Left ventricle myocardium inferior (tissue), 1 donor: ENCODE measurements at regions not wholly inside any gene's neighbourhood (a gene's known extent, or its start where the extent isn't known, plus 50 kb on each side); places are given as distances from the start of the nearest gene placed in this dataset.

ENCODE experiments used
- DNase-seq: peaks from one replicate; pipeline ENCODE4 v3.0.0-alpha.2; 2020
- H3K27ac ChIP-seq: fragments of 200-600 bp; replicated peaks from 2 replicates; pipeline ENCODE4 v1.8.0; 2021
- H3K27me3 ChIP-seq: fragments of 200-600 bp; 2 replicates; pipeline ENCODE4 v1.8.0; 2021; ENCODE audit warnings: low read depth
- H3K36me3 ChIP-seq: fragments of 200-600 bp; 2 replicates; pipeline ENCODE4 v1.8.0; 2021
- H3K4me1 ChIP-seq: fragments of 200-600 bp; 2 replicates; pipeline ENCODE4 v1.8.0; 2021
- H3K4me3 ChIP-seq: fragments of 200-600 bp; 2 replicates; pipeline ENCODE4 v1.8.0; 2021; ENCODE audit warnings: mild to moderate bottlenecking, moderate library complexity
- H3K9me3 ChIP-seq: fragments of 200-600 bp; replicated peaks from 2 replicates; pipeline ENCODE4 v1.8.0; 2021
- intact Hi-C: fragments of 100-400 bp; cut with micrococcal nuclease; formaldehyde crosslinking; loops from one replicate; pipeline ENCODE4 v1.11.0; 2022
- TF ChIP-seq, protein P1 (sequence below): fragments of 200-600 bp; IDR thresholded peaks from 2 replicates; pipeline ENCODE4 v1.8.0; 2021; ENCODE audit warnings: antibody characterized with exemption, mild to moderate bottlenecking, borderline replicate concordance
- donor health status: DM: no; HTN: yes; CAD: no; lungs with severe emphysema.

DNA sequence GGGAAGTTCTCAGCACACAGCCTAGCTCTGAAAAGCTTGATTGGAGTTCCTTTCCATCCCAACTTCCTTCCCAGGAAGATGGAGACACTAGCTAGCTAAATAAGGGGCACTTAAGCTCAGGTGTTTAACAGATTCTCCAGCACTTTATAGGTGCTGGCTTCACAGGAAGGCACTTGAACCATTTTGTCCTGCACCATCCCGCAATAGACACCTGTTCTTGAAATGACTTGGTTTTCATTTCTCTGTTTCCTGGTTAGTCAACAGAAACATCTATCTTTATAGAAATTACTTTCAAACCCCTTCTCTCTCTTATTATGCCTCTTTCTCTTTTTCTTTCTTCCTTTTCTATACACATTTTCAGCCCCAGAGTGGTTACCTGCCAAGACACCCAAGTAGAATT, 409.9 kb upstream of the ZFHX3 start:
- DNase-seq, result no peak
- intact Hi-C loops, result no loop called here
- peaks cover 4% of the 10 kb centered on the region for H3K27me3 ChIP-seq

DNA sequence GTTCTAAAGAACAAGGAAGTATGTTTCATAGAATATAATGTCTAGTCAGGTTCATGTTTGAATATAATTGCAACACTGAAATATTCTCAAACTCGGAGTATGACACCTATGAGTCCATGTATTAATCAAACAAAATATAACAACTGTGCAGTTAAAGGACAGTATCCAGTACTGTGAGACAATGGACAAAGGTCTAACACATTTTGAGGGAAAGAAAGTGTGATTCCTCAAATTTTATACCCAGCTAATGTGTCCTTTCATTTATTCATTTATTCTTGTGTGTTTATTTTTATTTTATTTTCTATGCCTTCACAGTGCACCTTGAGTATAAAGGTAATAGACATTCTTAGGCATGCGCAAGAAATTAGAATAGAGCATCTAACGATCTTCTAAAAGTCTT, 401.0 kb upstream of the ZFHX3 start:
- Histone ChIP-seq H3K27me3 (peaks cover 1% of the 10 kb centered on the region), H3K27ac (no peak overlapping the region), H3K4me3 (no peak overlapping the region), H3K36me3 (no peaks in the 10 kb centered on the region), H3K9me3 (peaks cover 58% of the 10 kb centered on the region), H3K4me1 (no peaks in the 10 kb centered on the region)
- TF ChIP-seq, protein P1, sequence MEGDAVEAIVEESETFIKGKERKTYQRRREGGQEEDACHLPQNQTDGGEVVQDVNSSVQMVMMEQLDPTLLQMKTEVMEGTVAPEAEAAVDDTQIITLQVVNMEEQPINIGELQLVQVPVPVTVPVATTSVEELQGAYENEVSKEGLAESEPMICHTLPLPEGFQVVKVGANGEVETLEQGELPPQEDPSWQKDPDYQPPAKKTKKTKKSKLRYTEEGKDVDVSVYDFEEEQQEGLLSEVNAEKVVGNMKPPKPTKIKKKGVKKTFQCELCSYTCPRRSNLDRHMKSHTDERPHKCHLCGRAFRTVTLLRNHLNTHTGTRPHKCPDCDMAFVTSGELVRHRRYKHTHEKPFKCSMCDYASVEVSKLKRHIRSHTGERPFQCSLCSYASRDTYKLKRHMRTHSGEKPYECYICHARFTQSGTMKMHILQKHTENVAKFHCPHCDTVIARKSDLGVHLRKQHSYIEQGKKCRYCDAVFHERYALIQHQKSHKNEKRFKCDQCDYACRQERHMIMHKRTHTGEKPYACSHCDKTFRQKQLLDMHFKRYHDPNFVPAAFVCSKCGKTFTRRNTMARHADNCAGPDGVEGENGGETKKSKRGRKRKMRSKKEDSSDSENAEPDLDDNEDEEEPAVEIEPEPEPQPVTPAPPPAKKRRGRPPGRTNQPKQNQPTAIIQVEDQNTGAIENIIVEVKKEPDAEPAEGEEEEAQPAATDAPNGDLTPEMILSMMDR, result no peak
- intact Hi-C loops, result no loop called here
- DNase-seq, result no peak

More for the DNA sequence above, 409.9 kb upstream of the ZFHX3 start:
- Histone ChIP-seq H3K9me3 (peaks cover 25% of the 10 kb centered on the region), H3K27ac (no peak overlapping the region), H3K4me3 (no peak overlapping the region), H3K36me3 (no peaks in the 10 kb centered on the region), H3K4me1 (no peaks in the 10 kb centered on the region)
- TF ChIP-seq, protein P1, result no peak

DNA sequence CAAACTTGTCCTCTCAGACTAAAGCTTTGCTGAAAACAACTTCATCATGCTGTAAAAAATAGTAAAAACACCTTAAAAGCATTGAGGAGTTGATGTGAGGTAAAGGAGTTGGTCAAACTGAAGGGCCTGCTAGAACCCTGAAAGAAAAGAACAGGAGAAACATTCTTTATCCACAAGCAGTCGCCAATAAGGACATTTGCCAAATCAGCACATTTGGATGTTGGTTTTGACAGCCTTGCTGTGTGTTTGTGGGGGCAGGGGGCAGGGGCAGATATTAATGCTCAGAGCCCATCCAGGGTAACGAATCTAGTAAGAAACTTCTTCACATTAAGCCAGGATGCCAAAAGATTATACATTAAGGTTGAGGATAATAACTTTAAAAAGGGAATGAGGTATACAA, 399.9 kb upstream of the ZFHX3 start:
- no peak for DNase-seq
- intact Hi-C loops, result no loop called here
- no peak overlapping the region for H3K4me3 ChIP-seq
- no peaks in the 10 kb centered on the region for H3K36me3 ChIP-seq
- TF ChIP-seq, protein P1, result no peak
- no peak overlapping the region for H3K27ac ChIP-seq
- H3K4me1 ChIP-seq, result no peaks in the 10 kb centered on the region
- peaks cover 58% of the 10 kb centered on the region for H3K9me3 ChIP-seq
- H3K27me3 ChIP-seq, result no peaks in the 10 kb centered on the region

DNA sequence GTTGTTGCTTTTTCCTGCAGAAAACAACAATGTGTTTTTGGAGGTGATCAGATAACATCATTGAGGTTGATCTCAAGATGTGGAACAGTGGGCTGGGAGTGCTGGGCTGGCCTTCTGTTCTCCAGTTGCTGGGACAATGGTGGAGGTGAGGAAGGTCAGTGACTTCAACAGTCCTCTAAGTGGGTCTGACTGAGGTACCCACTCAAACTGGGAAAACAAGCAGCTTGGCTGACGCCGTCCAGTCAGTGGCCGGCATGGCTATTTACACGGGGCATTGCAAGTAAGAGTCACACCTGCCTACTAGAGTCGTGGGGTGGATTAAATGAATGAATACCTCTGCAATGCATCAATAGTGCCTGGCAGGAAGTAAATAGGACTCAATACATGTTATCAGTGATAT, 386.7 kb upstream of the ZFHX3 start:
- TF ChIP-seq, protein P1, result no peak
- no peak overlapping the region for H3K4me3 ChIP-seq
- no peaks in the 10 kb centered on the region for H3K4me1 ChIP-seq
- H3K9me3 ChIP-seq, result no peaks in the 10 kb centered on the region
- H3K36me3 ChIP-seq, result no peaks in the 10 kb centered on the region
- no peak overlapping the region for H3K27ac ChIP-seq
- H3K27me3 ChIP-seq, result peaks cover 3% of the 10 kb centered on the region
- DNase-seq, result no peak
- intact Hi-C loops, result no loop called here

DNA sequence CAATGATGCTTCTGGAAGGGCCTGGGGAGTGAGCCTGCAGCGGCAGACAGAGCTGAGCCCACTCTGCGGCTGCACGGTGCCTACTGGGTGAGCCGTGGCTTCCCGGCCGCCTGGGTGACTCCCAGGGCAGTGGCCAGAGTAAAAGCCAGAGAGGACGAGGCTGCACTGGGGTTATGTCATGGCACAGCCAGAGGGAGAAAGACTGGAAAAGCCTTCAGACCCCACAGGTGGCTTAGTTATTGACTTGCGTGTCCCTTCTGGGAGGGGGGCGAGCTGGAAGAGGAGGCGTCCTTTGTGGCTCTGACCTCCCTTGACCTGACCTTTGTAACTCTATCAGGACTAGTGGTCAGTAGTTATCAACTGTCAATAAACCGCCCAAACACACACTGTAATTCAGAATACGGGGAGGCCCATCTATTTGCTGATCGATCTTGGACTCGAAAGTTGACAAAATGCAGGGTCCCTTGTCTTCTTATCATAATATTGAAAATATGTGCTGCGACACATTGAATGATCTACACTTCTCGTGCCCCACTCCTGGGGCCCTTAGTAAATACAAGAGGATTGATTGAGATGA, 385.9 kb upstream of the ZFHX3 start:
- intact Hi-C loops, result no loop called here
- H3K4me3 ChIP-seq, result no peak overlapping the region
- no peaks in the 10 kb centered on the region for H3K36me3 ChIP-seq
- H3K4me1 ChIP-seq, result no peaks in the 10 kb centered on the region
- H3K27ac ChIP-seq, result no peak overlapping the region
- DNase-seq, result no peak
- TF ChIP-seq, protein P1, result no peak
- peaks cover 2% of the 10 kb centered on the region for H3K27me3 ChIP-seq
- no peaks in the 10 kb centered on the region for H3K9me3 ChIP-seq
